NCI-H748 (cell line): ENCODE measurements at regions not wholly inside any gene's neighbourhood (a gene's known extent, or its start where the extent isn't known, plus 50 kb on each side); places are given as distances from the start of the nearest gene placed in this dataset.
"Not testable (repeated sequence)": the region's sequence is repeated elsewhere in the genome, so short reads cannot be mapped to it uniquely, and the experiment has no call there.

Experiments used
- DNase-seq: peaks from one replicate; lab custom pipeline; 2025; ENCODE audit not compliant: unreplicated experiment; lab: John Stamatoyannopoulos, UW

- DNase-seq = no peak
Measured at GRCh38 chr7:25686493-25686892, 458.2 kb upstream of the NPVF start.

GRCh38 chr7:25694211-25694610 lies 457.8 kb upstream of the NFE2L3 start:
- DNase-seq = no peak

- DNase-seq = no peak
Measured at GRCh38 chr7:25694699-25695098, 457.3 kb upstream of the NFE2L3 start.

GRCh38 chr7:25696571-25696970 lies 455.4 kb upstream of the NFE2L3 start:
- no peak for DNase-seq

- no peak for DNase-seq
Measured at GRCh38 chr7:25698451-25699113, 453.4 kb upstream of the NFE2L3 start.

GRCh38 chr7:25700141-25700540 lies 451.9 kb upstream of the NFE2L3 start:
- not testable (repeated sequence) for DNase-seq

- no peak for DNase-seq
Measured at GRCh38 chr7:25704413-25704812, 447.6 kb upstream of the NFE2L3 start.

GRCh38 chr7:25706764-25707163 lies 445.2 kb upstream of the NFE2L3 start:
- no peak for DNase-seq

- no peak for DNase-seq
Measured at GRCh38 chr7:25707768-25708620, 444.0 kb upstream of the NFE2L3 start.

- no peak for DNase-seq
Measured at GRCh38 chr7:25710959-25711358, 441.0 kb upstream of the NFE2L3 start.

- no peak for DNase-seq
Measured at GRCh38 chr7:25711940-25712339, 440.1 kb upstream of the NFE2L3 start.

GRCh38 chr7:25712500-25712899 lies 439.5 kb upstream of the NFE2L3 start:
- DNase-seq = no peak

- no peak for DNase-seq
Measured at GRCh38 chr7:25714013-25714412, 438.0 kb upstream of the NFE2L3 start.

- DNase-seq = no peak
Measured at GRCh38 chr7:25716421-25716820, 435.6 kb upstream of the NFE2L3 start.

- no peak for DNase-seq
Measured at GRCh38 chr7:25718596-25718995, 433.4 kb upstream of the NFE2L3 start.

- no peak for DNase-seq
Measured at GRCh38 chr7:25719190-25719896, 432.7 kb upstream of the NFE2L3 start.

GRCh38 chr7:25720427-25720826 lies 431.6 kb upstream of the NFE2L3 start:
- DNase-seq = peak; percentile 52

GRCh38 chr7:25722856-25723255 lies 429.1 kb upstream of the NFE2L3 start:
- no peak for DNase-seq

- no peak for DNase-seq
Measured at GRCh38 chr7:25725451-25725850, 426.5 kb upstream of the NFE2L3 start.

- DNase-seq = peak; percentile 16
Measured at GRCh38 chr7:25726170-25726780, 425.7 kb upstream of the NFE2L3 start.

- DNase-seq = no peak
Measured at GRCh38 chr7:25726781-25727311, 425.2 kb upstream of the NFE2L3 start.
